ENCODE measurements at regions not wholly inside any gene's neighbourhood (a gene's known extent, or its start where the extent isn't known, plus 50 kb on each side); places are given as distances from the start of the nearest gene placed in this dataset.

GRCh38 chr12:113684908-113685782 lies 213.5 kb upstream of the LHX5 start:
- no peak for DNase-seq (ENCODE audit: low read depth)

DNA sequence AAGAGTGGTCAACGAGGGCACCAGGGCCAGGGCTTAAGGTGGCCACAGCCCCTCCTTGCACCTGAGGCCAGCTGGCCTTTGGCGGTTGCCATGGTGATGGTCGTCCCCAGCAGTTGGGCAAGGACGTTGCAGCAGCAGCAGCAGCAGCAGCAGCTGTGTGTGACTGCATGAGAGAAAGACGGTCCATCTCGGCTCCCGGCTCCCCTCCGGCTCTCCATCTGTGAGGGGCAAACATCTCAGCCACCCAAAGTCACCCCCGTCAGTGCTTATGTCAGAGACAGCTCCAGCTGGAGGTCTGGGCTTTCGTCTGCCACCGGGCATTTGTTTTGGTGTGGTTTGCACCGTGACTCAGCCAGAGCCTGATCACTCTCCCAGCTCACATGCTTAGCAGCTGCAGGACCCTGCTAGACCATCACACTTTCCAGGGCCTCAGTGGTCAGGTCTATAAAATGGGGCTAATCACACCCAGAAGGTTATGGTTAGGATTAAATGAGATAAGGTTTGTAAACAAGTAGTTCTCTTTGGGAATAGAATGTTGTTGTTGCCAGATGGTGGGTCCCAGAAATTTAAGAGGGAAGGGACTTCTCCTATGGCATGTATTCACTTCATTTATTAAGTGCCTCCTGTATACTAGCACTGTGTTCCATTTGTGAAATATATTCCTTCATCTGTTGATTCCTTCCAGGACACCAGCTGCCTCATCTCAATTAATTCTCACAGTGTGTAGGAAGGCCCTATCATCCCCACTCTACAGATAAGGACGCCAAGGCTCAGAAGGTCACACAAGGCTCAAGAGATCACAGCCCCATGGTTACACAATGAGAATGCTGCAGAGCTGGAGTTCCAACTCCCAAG lies 212.6 kb upstream of the LHX5 start:
- no peak for DNase-seq (ENCODE audit: low read depth)

GRCh38 chr12:113683574-113683973 lies 211.9 kb upstream of the LHX5 start:
- no peak for DNase-seq (ENCODE audit: low read depth)

GRCh38 chr12:113680868-113681267 lies 209.2 kb upstream of the LHX5 start:
- DNase-seq (ENCODE audit: low read depth) = no peak

GRCh38 chr12:113678223-113679119 lies 206.8 kb upstream of the LHX5 start:
- no peak for DNase-seq (ENCODE audit: low read depth)

DNA sequence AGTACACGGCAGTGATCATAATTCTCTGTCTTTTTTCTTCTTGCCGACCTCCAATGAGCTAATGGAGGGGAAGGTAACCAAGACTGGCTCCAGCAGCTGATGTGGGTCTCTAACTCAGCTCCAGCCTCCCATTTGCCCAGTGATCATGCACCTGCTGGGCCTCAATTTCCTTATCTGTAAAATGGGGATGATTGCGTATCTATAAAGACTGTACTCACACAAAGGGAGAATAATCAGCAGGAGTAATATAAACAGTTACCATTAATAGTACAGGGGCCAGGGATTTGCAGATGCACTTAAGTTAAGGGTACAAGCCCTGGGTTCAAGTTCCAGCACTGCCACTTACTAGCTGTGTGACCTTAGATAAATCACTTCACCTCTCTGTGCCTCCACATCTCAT lies 204.9 kb upstream of the LHX5 start:
- no peak for DNase-seq (ENCODE audit: low read depth)

GRCh38 chr12:113676117-113676516 lies 204.4 kb upstream of the LHX5 start:
- no peak for DNase-seq (ENCODE audit: low read depth)

DNA sequence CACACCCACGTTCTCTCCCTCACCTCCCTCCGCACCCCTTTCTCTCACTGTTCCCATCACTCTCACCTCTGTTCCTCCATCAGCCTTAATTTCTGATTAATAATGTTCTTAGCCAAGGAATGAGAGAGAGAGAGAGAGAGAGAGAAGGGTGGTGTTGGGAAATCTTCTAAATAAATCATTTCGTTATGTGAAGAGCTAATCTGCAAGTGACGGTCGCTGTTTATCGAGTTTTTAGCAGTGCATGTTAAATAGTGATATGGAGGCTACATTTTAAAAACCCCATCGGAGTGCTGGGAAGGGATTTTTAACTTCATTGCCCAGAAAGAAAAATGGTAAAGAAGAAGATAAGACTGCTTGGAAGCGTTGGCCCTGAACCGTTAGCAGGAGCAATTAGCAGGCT lies 203.3 kb upstream of the LHX5 start:
- no peak for DNase-seq (ENCODE audit: low read depth)

DNA sequence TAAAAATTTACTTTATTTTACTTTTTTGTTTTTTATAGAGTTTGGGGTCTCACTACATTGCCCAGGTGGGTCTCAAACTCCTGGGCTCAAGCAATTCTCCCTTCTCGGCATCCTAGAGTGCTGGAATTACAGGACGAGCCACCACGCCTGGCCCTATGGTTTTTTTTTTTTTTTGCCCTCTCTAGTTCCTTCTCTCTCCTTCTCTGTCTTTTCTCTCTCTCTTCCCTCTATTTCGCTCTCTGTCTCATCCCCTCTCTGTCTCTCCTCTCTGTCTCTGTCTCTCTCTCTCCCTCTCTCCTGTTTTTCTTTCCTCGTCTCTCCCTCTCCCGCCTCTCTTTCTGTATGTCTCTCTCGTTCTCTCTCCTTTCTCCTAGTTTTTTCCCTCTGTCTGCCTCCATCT lies 202.6 kb upstream of the LHX5 start:
- DNase-seq (ENCODE audit: low read depth) = no peak

GRCh38 chr12:113673458-113674238 lies 202.0 kb upstream of the LHX5 start:
- no peak for DNase-seq (ENCODE audit: low read depth)

- no peak for DNase-seq (ENCODE audit: low read depth)
Observed at GRCh38 chr12:113670742-113671141, 199.1 kb upstream of the LHX5 start.

DNA sequence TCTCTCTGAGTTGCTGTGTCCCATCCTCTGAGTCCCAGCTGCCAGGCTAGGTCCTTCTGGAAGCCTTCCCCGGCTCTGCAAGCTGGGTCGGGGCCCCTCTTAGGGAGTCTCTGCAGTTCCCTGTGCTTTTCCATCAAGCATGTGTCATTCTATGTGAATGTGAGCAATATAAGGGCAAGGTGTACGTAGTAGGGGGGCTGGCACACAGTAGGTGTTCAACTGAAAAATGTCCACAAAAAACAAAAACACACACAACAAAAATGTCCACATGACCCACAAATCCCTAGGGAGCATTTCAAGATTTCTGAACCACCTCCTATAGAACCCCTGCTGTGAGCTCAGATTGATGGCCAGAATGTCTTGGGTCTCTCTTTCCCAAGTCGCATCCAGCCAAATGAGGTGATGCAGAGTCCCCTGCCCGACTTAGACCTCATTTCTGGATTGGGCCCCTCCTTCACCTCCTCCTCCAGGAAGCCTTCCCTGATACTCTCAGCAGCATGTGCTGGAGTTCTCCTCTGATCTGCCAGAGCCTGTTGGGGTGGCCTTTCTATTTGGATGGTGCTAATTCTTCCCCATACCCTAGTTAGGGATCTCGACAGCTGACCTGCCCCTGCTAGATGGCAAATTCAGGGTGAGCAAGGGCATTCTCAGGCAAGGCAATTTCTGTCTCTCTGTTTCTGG lies 196.1 kb upstream of the LHX5 start:
- DNase-seq (ENCODE audit: low read depth) = no peak

- no peak for DNase-seq (ENCODE audit: low read depth)
Observed at GRCh38 chr12:113667095-113667494, 195.4 kb upstream of the LHX5 start.

GRCh38 chr12:113666223-113666622 lies 194.6 kb upstream of the LHX5 start:
- no peak for DNase-seq (ENCODE audit: low read depth)

- no peak for DNase-seq (ENCODE audit: low read depth)
Observed at GRCh38 chr12:113665457-113665856, 193.8 kb upstream of the LHX5 start.

- DNase-seq (ENCODE audit: low read depth) = no peak
Observed at GRCh38 chr12:113664224-113664681, 192.6 kb upstream of the LHX5 start.

- DNase-seq (ENCODE audit: low read depth) = no peak
Observed at GRCh38 chr12:113663396-113663795, 191.7 kb upstream of the LHX5 start.

GRCh38 chr12:113660936-113661335 lies 189.3 kb upstream of the LHX5 start:
- DNase-seq (ENCODE audit: low read depth) = no peak

GRCh38 chr12:113659416-113659815 lies 187.7 kb upstream of the LHX5 start:
- DNase-seq (ENCODE audit: low read depth) = no peak

DNA sequence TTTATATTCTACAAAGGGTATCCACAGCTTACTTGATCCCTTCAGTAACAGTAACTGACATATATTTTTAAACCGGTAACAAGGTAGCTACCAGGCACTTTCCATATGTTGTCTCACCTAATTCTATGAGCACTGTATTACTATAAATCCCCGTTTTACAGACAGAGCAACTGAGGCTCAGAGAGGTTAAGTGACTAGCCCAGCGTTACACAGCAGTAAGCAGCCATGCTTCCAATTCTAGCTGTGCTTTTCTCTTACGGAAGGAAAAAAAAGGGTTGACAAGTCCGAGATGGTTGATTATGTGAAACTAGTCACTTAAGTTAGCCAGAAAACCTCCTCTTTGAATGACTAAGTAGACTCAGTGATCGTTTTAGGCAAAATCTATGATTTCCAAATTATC lies 187.3 kb upstream of the LHX5 start:
- no peak for DNase-seq (ENCODE audit: low read depth)
